Esophagus squamous epithelium (tissue), 4 donors: ENCODE measurements at regions not wholly inside any gene's neighbourhood (a gene's known extent, or its start where the extent isn't known, plus 50 kb on each side); places are given as distances from the start of the nearest gene placed in this dataset.

ENCODE experiments used
- CTCF ChIP-seq, 6 experiments: fragments of 450-650 bp in 4 of 6; fragments of 200-600 bp in 2 of 6; sonication (generic) in 2 of 6; IDR thresholded peaks; one replicate each; pipeline ENCODE4 v1.5.1; 2016 to 2019; ENCODE audit warnings: antibody characterized with exemption in 6 of 6, mild to moderate bottlenecking in 4 of 6, moderate library complexity in 4 of 6
- POLR2A ChIP-seq, 4 donors: fragments of 450-650 bp; IDR thresholded peaks; one replicate each; pipeline ENCODE4 v1.6.1; 2017; ENCODE audit warnings: antibody characterized with exemption in 4 of 4, mild to moderate bottlenecking in 4 of 4, moderate library complexity in 3 of 4

GRCh38 chr4:24433515-24434214 lies 150.7 kb downstream of the DHX15 start:
- TF ChIP-seq CTCF (IDR thresholded peaks at IDR 0.05) (no peak), POLR2A (IDR thresholded peaks at IDR 0.05) (no peak)
